ENCODE measurements at regions not wholly inside any gene's neighbourhood (a gene's known extent, or its start where the extent isn't known, plus 50 kb on each side); places are given as distances from the start of the nearest gene placed in this dataset.

GRCh38 chr17:71668807-71669206, 452.0 kb upstream of the SOX9 start:
- Histone ChIP-seq H3K4me3 (no peak overlapping the region), H3K4me1 (ENCODE audit: insufficient read depth) (no peaks in the 10 kb centered on the region), H2AFZ (0 out of 2 replicates have a peak overlapping the region, but pooled peaks have one; percentile 56), H3K9me2 (ENCODE audit: insufficient read depth) (no peaks in the 10 kb centered on the region), H3K27me3 (ENCODE audit: insufficient read depth) (no peaks in the 10 kb centered on the region), H4K20me1 (replicated peaks; ENCODE audit: insufficient read depth) (no peaks in the 10 kb centered on the region), H3K4me2 (no peak overlapping the region), H3K27ac (ENCODE audit: low read depth) (no peak overlapping the region), H3F3A (replicated peaks; ENCODE audit: low read depth) (no peaks in the 10 kb centered on the region), H3K79me2 (replicated peaks; ENCODE audit: insufficient read depth) (no peaks in the 10 kb centered on the region), H3K36me3 (ENCODE audit: insufficient read depth) (no peaks in the 10 kb centered on the region)
- TF ChIP-seq NANOG (IDR thresholded peaks at IDR 0.05; ENCODE audit: borderline replicate concordance) (no peak), ZNF462 (CRISPR knock-in tag; IDR thresholded peaks at IDR 0.05) (no peak), CREB1 (CRISPR knock-in tag; IDR thresholded peaks at IDR 0.05; ENCODE audit: low read depth) (no peak), EZH2 (IDR thresholded peaks at IDR 0.05; ENCODE audit: low read depth, unreplicated experiment) (no peak), EZH2phosphoT487 (IDR thresholded peaks at IDR 0.05; ENCODE audit: unreplicated experiment) (no peak), POLR2AphosphoS5 (IDR thresholded peaks at IDR 0.05; ENCODE audit: low read depth) (no peak)
- TF ChIP-seq, protein P1, sequence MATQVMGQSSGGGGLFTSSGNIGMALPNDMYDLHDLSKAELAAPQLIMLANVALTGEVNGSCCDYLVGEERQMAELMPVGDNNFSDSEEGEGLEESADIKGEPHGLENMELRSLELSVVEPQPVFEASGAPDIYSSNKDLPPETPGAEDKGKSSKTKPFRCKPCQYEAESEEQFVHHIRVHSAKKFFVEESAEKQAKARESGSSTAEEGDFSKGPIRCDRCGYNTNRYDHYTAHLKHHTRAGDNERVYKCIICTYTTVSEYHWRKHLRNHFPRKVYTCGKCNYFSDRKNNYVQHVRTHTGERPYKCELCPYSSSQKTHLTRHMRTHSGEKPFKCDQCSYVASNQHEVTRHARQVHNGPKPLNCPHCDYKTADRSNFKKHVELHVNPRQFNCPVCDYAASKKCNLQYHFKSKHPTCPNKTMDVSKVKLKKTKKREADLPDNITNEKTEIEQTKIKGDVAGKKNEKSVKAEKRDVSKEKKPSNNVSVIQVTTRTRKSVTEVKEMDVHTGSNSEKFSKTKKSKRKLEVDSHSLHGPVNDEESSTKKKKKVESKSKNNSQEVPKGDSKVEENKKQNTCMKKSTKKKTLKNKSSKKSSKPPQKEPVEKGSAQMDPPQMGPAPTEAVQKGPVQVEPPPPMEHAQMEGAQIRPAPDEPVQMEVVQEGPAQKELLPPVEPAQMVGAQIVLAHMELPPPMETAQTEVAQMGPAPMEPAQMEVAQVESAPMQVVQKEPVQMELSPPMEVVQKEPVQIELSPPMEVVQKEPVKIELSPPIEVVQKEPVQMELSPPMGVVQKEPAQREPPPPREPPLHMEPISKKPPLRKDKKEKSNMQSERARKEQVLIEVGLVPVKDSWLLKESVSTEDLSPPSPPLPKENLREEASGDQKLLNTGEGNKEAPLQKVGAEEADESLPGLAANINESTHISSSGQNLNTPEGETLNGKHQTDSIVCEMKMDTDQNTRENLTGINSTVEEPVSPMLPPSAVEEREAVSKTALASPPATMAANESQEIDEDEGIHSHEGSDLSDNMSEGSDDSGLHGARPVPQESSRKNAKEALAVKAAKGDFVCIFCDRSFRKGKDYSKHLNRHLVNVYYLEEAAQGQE (IDR thresholded peaks at IDR 0.05; ENCODE audit: unreplicated experiment), result no peak
- H3K36me3 Mint-ChIP-seq (ENCODE audit: low read depth), result no peaks in the 10 kb centered on the region
- H3K27me3 Mint-ChIP-seq (ENCODE audit: insufficient read depth, low read depth, poor library complexity), result no peaks in the 10 kb centered on the region
- DNase-seq (ENCODE audit: low spot score) (no peak), ATAC-seq (no peak)
- H3K4me1 Mint-ChIP-seq, result no peaks in the 10 kb centered on the region
- no peak overlapping the region for H3K27ac Mint-ChIP-seq
- no peak overlapping the region for H3K4me3 Mint-ChIP-seq
- H3K9me3 Mint-ChIP-seq, result peaks cover 5% of the 10 kb centered on the region; the same call in 1 of the 3 replicates

Measured in GM23338 (cell line).